GM12878 (cell line): ENCODE measurements at regions not wholly inside any gene's neighbourhood (a gene's known extent, or its start where the extent isn't known, plus 50 kb on each side); places are given as distances from the start of the nearest gene placed in this dataset.

Source experiments
- ATAC-seq: fragments of 200-7000 bp; cut with Tn5 transposase; 3 replicates; pipeline ENCODE4 v1.9.1; 2020; ENCODE audit warnings: mild to moderate bottlenecking, moderate library complexity
- BruUV-seq: library from RNA; stranded (reverse); fragments of 400-500 nt; replicated peaks from 2 replicates; lab custom pipeline; 2021; lab: Mats Ljungman, UMichigan
- CTCF ChIA-PET: fragments of 300-600 bp; sonication (Branson Sonifier 250); formaldehyde crosslinking; extraction: SDS; loops from one replicate; lab custom pipeline; 2021; ENCODE audit warnings: inconsistent platforms; lab: Yijun Ruan, JAX
- POLR2A ChIA-PET: fragments of 350-600 bp; formaldehyde crosslinking; extraction: SDS; loops from one replicate; lab custom pipeline; 2021; ENCODE audit warnings: inconsistent platforms; lab: Charles Lee
- RAD21 ChIA-PET: fragments of 300-600 bp; sonication (Branson Sonifier 250); formaldehyde crosslinking; loops from one replicate; lab custom pipeline; 2023; ENCODE audit warnings: antibody characterized with exemption; ENCODE audit not compliant: unreplicated experiment; lab: Charles Lee
- SMC1A ChIA-PET: fragments of 300-600 bp; sonication (Branson Sonifier 250); formaldehyde crosslinking; loops from one replicate; lab custom pipeline; 2023; ENCODE audit not compliant: unreplicated experiment, uncharacterized antibody; lab: Charles Lee
- DNase-seq: peaks from one replicate; pipeline ENCODE4 v3.0.0-alpha.2; 2011; ENCODE audit warnings: low read depth, low spot score
- FAIRE-seq: peaks from 3 replicates; lab custom pipeline; 2011; peaks lifted over from hg19 to GRCh38; lab: Jason Lieb, UNC
- H2AFZ ChIP-seq: 2 replicates; pipeline ENCODE4 v1.6.0; 2011; ENCODE audit warnings: low read depth, low read length, control low read depth; ENCODE audit not compliant: control insufficient read depth
- H3K27ac ChIP-seq: 2 replicates; pipeline ENCODE4 v1.5.1; 2011; ENCODE audit warnings: control low read depth; ENCODE audit not compliant: control insufficient read depth, insufficient read depth
- H3K27me3 ChIP-seq, 2 experiments: replicated peaks in 1 of 2; 2 replicates each; pipeline versions ENCODE4 v1.6.0 to v1.6.1; 2011; ENCODE audit warnings: low read length in 1 of 2; ENCODE audit not compliant: control insufficient read depth in 2 of 2, insufficient read depth in 2 of 2
- H3K36me3 ChIP-seq, 2 experiments: 2 replicates each; pipeline ENCODE4 v1.5.1; 2011; ENCODE audit warnings: low read length in 1 of 2; ENCODE audit not compliant: control insufficient read depth in 2 of 2, insufficient read depth in 2 of 2
- H3K4me1 ChIP-seq: 2 replicates; pipeline ENCODE4 v1.6.1; 2011; ENCODE audit warnings: mild to moderate bottlenecking, low read length, moderate library complexity, mixed read lengths; ENCODE audit not compliant: control insufficient read depth, insufficient read depth
- H3K4me2 ChIP-seq: 2 replicates; pipeline ENCODE4 v1.6.0; 2011; ENCODE audit warnings: control low read depth; ENCODE audit not compliant: control insufficient read depth, insufficient read depth
- H3K4me3 ChIP-seq: fragments of 200-600 bp; sonication (generic); 2 replicates; pipeline ENCODE4 v1.5.1; 2016
- H3K79me2 ChIP-seq: 2 replicates; pipeline ENCODE4 v1.6.0; 2011; ENCODE audit warnings: low read length; ENCODE audit not compliant: control insufficient read depth, insufficient read depth
- H3K9ac ChIP-seq: 2 replicates; pipeline ENCODE4 v1.8.0; 2011; ENCODE audit warnings: low read length, control low read depth, mixed read lengths; ENCODE audit not compliant: control insufficient read depth, insufficient read depth
- H3K9me3 ChIP-seq: replicated peaks from 3 replicates; pipeline ENCODE4 v1.5.1; 2011; ENCODE audit warnings: mild to moderate bottlenecking, low read length; ENCODE audit not compliant: control insufficient read depth, insufficient read depth
- H4K20me1 ChIP-seq: 2 replicates; pipeline ENCODE4 v1.6.0; 2011; ENCODE audit not compliant: control insufficient read depth, insufficient read depth
- GABPA ChIP-seq: IDR thresholded peaks from 2 replicates; pipeline ENCODE4 v1.6.1; 2014; ENCODE audit warnings: antibody characterized with exemption, low read depth, mild to moderate bottlenecking, inconsistent platforms
- RAD51 ChIP-seq: fragments of 450-650 bp; IDR thresholded peaks from 2 replicates; pipeline ENCODE4 v1.6.1; 2016; ENCODE audit warnings: moderate library complexity, mild to moderate bottlenecking, inconsistent platforms
- RUNX3 ChIP-seq: IDR thresholded peaks from 2 replicates; pipeline ENCODE4 v1.6.1; 2012; ENCODE audit warnings: low read length, inconsistent platforms
- WGBS: methylation state at CpG from one replicate; pipeline ENCODE4 v1.1.6; 2016; ENCODE audit warnings: low lambda C conversion rate; ENCODE audit not compliant: insufficient replicate concordance, insufficient coverage; ENCODE audit errors: missing lambda C conversion rate; 5-methylcytosine and 5-hydroxymethylcytosine counted together
- in situ Hi-C: fragments of 300-500 bp; cut with MboI; formaldehyde crosslinking; loops from 9 replicates; pipeline ENCODE4 v1.14.3; 2018; ENCODE audit warnings: mixed read lengths
- intact Hi-C: fragments of 100-400 bp; cut with micrococcal nuclease; formaldehyde crosslinking; loops from one replicate; pipeline ENCODE4 v1.14.2; 2022; ENCODE audit not compliant: unreplicated experiment
- TF ChIP-seq, protein P1 (sequence below): fragments of 450-650 bp; IDR thresholded peaks from 2 replicates; pipeline ENCODE4 v1.6.1; 2014; ENCODE audit warnings: mild to moderate bottlenecking

DNA sequence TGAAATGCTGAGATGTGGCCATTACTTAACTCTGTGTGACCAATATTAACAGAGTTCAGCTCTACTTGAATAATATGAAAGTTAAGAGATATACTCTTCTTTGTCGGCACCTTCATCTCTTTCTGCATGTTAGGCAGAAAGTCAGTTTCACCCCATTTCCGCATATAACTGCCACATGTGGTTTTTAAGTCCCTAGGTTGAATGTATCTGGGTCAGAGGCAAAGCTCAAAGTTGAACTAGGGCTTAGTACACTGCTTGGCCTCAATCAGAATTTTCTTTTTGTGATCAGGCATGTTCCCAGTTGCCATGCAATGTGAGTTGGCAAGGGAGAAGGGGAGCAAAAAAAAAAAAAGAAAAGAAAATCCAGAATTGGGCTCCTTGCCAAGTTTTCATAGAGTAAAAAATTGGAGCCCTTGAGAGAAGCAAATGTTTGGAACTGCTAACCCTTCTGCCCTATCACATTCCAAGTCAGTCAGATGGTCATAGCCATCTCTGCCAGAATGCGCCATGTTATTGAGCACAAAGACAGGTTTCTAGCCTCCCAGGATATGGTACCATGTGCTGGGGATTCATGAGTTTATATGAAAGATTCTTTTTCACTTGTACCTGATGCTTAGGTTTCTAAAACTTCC is 251.2 kb upstream of the RORB start:
- H3K27me3 ChIP-seq = no peaks in the 10 kb centered on the region
- in situ Hi-C loops (loop anchor here (10.0 kb wide), 1 partner anchor 61 kb away; no protein-coding TSS in a partner anchor), intact Hi-C loops (no loop called here)
- no peaks in the 10 kb centered on the region for H4K20me1 ChIP-seq
- DNase-seq (no peak), FAIRE-seq (peak; percentile 7), ATAC-seq (no peak)
- H3K36me3 ChIP-seq = no peaks in the 10 kb centered on the region
- H3K79me2 ChIP-seq = no peaks in the 10 kb centered on the region
- ChIA-PET RAD21 (no interaction called here), POLR2A (no interaction called here), SMC1A (interaction anchor here (0.6 to 1.7 kb wide), 2 partner anchors 15 to 16 kb away, joined by 3 to 4 read pairs; no protein-coding TSS in a partner anchor), CTCF (interaction anchor here (1.0 kb wide), 1 partner anchor 36 kb away, joined by 3 read pairs; no protein-coding TSS in a partner anchor)
- peak; percentile 24; the same call in 1 of the 2 replicates for TF ChIP-seq RUNX3
- TF ChIP-seq, protein P1, sequence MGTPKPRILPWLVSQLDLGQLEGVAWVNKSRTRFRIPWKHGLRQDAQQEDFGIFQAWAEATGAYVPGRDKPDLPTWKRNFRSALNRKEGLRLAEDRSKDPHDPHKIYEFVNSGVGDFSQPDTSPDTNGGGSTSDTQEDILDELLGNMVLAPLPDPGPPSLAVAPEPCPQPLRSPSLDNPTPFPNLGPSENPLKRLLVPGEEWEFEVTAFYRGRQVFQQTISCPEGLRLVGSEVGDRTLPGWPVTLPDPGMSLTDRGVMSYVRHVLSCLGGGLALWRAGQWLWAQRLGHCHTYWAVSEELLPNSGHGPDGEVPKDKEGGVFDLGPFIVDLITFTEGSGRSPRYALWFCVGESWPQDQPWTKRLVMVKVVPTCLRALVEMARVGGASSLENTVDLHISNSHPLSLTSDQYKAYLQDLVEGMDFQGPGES = no peak
- no peak overlapping the region for H3K27ac ChIP-seq
- no peak overlapping the region for H3K9ac ChIP-seq
- BruUV-seq = no TSS peak
- no peaks in the 10 kb centered on the region for H3K9me3 ChIP-seq
- WGBS = 21% methylated on average over 3 of the region's 3 CpGs
- no peak overlapping the region for H3K4me2 ChIP-seq
- H2AFZ ChIP-seq = no peak overlapping the region
- no peaks in the 10 kb centered on the region for H3K4me1 ChIP-seq
- H3K4me3 ChIP-seq = no peak overlapping the region

DNA sequence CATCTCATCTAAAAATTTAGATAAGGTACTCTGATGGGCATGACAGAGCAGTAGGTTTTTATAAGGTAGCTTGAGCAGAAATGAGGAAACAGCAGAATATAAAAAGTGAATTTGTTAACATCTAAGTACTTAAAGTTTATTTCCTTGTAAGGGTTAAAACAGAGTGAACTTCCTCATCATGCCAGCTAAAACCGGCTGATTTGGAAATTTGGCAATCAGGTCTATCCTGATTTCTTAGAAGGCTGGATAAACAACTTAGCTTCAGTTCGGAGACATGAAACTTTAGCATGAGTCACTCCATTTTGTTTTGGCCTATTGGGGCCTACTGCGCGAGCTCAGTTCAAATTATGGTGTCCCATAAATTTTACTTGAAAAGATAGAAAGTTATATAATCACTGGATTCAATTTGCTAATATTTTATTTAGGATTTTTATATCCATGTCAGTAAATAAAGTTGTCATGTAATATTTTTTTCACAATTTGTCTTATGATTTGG is 241.6 kb upstream of the RORB start:
- Histone ChIP-seq H3K9me3 (no peaks in the 10 kb centered on the region), H4K20me1 (no peaks in the 10 kb centered on the region), H3K27ac (no peak overlapping the region), H3K4me2 (no peak overlapping the region), H3K36me3 (no peaks in the 10 kb centered on the region), H3K9ac (no peak overlapping the region), H3K4me3 (no peak overlapping the region), H3K79me2 (no peaks in the 10 kb centered on the region), H3K27me3 (no peaks in the 10 kb centered on the region), H2AFZ (no peak overlapping the region), H3K4me1 (no peaks in the 10 kb centered on the region)
- 15% methylated on average over 4 of the region's 4 CpGs for WGBS
- intact Hi-C loops (no loop called here), in situ Hi-C loops (no loop called here)
- TF ChIP-seq RAD51 = no peak
- no peak for TF ChIP-seq GABPA
- ChIA-PET CTCF (no interaction called here), SMC1A (interaction anchor here (1.1 kb wide), 1 partner anchor 11 kb away, joined by 3 read pairs; no protein-coding TSS in a partner anchor), POLR2A (no interaction called here), RAD21 (no interaction called here)
- DNase-seq = no peak
- FAIRE-seq = no peak
- no TSS peak for BruUV-seq
- no peak for ATAC-seq
